ENCODE measurements at regions not wholly inside any gene's neighbourhood (a gene's known extent, or its start where the extent isn't known, plus 50 kb on each side); places are given as distances from the start of the nearest gene placed in this dataset.

- no peaks in the 10 kb centered on the region for H4K20me1 ChIP-seq (ENCODE audit: control insufficient read depth, insufficient read depth)
- peaks cover 29% of the 10 kb centered on the region for H3K4me1 ChIP-seq (ENCODE audit: control insufficient read depth, insufficient read depth, low read length)
- no peak overlapping the region for H3K4me3 ChIP-seq
- no peak overlapping the region for H2AFZ ChIP-seq (ENCODE audit: control insufficient read depth, low read depth, low read length)
- intact Hi-C loops (cut with micrococcal nuclease; ENCODE audit: unreplicated experiment) = no loop called here
- FAIRE-seq (no peak), DNase-seq (ENCODE audit: low read depth, low spot score) (no peak), ATAC-seq (no peak)
- no peaks in the 10 kb centered on the region for H3K27me3 ChIP-seq (replicated peaks in 1 of 2; ENCODE audit: control insufficient read depth in 2 of 2, insufficient read depth in 2 of 2, low read length in 1 of 2)
- SMC1A ChIA-PET (ENCODE audit: uncharacterized antibody, unreplicated experiment) = interaction anchor here (1.5 to 6.9 kb wide), 9 partner anchors 9 to 132 kb away, joined by 4 to 145 read pairs (median 8); no protein-coding TSS in a partner anchor
- WGBS (ENCODE audit: insufficient coverage, insufficient replicate concordance, low lambda C conversion rate, missing lambda C conversion rate) = 84% methylated on average over 8 of the region's 8 CpGs
- H3K4me2 ChIP-seq (ENCODE audit: control insufficient read depth, insufficient read depth) = no peak overlapping the region; the same call in 1 of the 2 replicates
- no peak for TF ChIP-seq RCOR1 (conservative IDR thresholded peaks at IDR 0.05; ENCODE audit: low read depth, low read length)
- no peak for TF ChIP-seq SUPT20H (IDR thresholded peaks at IDR 0.05; ENCODE audit: borderline replicate concordance, control insufficient read depth, low read depth, low read length)
- no peak for TF ChIP-seq SRF (IDR thresholded peaks at IDR 0.05; ENCODE audit: low read depth in 2 of 2, low read length in 2 of 2)
- TF ChIP-seq BACH1 (IDR thresholded peaks at IDR 0.05; ENCODE audit: borderline replicate concordance) = no peak
- POLR2A ChIA-PET = interaction anchor here (1.7 to 4.3 kb wide), 8 partner anchors 9 to 358 kb away, joined by 3 to 82 read pairs (median 5); no protein-coding TSS in a partner anchor
- no peaks in the 10 kb centered on the region for H3K79me2 ChIP-seq (ENCODE audit: control insufficient read depth, insufficient read depth, low read length)
- no peaks in the 10 kb centered on the region for H3K36me3 ChIP-seq (ENCODE audit: control insufficient read depth in 2 of 2, insufficient read depth in 2 of 2, low read length in 1 of 2)
- CTCF ChIA-PET = interaction anchor here (1.4 to 2.7 kb wide), 7 partner anchors 11 to 30 kb away, joined by 3 to 27 read pairs (median 10); no protein-coding TSS in a partner anchor
- in situ Hi-C loops (cut with MboI) = no loop called here
- no peak overlapping the region for H3K27ac ChIP-seq (ENCODE audit: control insufficient read depth, insufficient read depth)
- no peak overlapping the region for H3K9ac ChIP-seq (ENCODE audit: control insufficient read depth, insufficient read depth, low read length)
- no peaks in the 10 kb centered on the region for H3K9me3 ChIP-seq (replicated peaks; ENCODE audit: control insufficient read depth, insufficient read depth, low read length)
- no TSS peak for BruUV-seq (replicated peaks)
- RAD21 ChIA-PET (ENCODE audit: unreplicated experiment) = interaction anchor here (1.5 to 3.2 kb wide), 3 partner anchors 10 to 129 kb away, joined by 5 to 129 read pairs (median 22); no protein-coding TSS in a partner anchor
Observed at GRCh38 chr2:47302308-47302707, 66.8 kb upstream of the EPCAM start.

- Histone ChIP-seq H2AFZ (ENCODE audit: control insufficient read depth, low read depth, low read length) (no peak overlapping the region), H3K27ac (ENCODE audit: control insufficient read depth, insufficient read depth) (peak overlapping the region; percentile 65), H3K4me1 (ENCODE audit: control insufficient read depth, insufficient read depth, low read length) (peaks cover 29% of the 10 kb centered on the region), H3K27me3 (replicated peaks in 1 of 2; ENCODE audit: control insufficient read depth in 2 of 2, insufficient read depth in 2 of 2, low read length in 1 of 2) (no peaks in the 10 kb centered on the region), H4K20me1 (ENCODE audit: control insufficient read depth, insufficient read depth) (no peaks in the 10 kb centered on the region), H3K9me3 (replicated peaks; ENCODE audit: control insufficient read depth, insufficient read depth, low read length) (no peaks in the 10 kb centered on the region), H3K36me3 (ENCODE audit: control insufficient read depth in 2 of 2, insufficient read depth in 2 of 2, low read length in 1 of 2) (no peaks in the 10 kb centered on the region), H3K4me3 (no peak overlapping the region), H3K9ac (ENCODE audit: control insufficient read depth, insufficient read depth, low read length) (no peak overlapping the region), H3K4me2 (ENCODE audit: control insufficient read depth, insufficient read depth) (peak overlapping the region; percentile 67; the same call in 1 of the 2 replicates), H3K79me2 (ENCODE audit: control insufficient read depth, insufficient read depth, low read length) (no peaks in the 10 kb centered on the region)
- FAIRE-seq (no peak), DNase-seq (ENCODE audit: low read depth, low spot score) (no peak), ATAC-seq (no peak)
- in situ Hi-C loops (cut with MboI) = no loop called here
- RAD21 ChIA-PET (ENCODE audit: unreplicated experiment) = interaction anchor here (0.9 to 3.2 kb wide), 15 partner anchors 10 to 450 kb away, joined by 3 to 129 read pairs (median 5); no protein-coding TSS in a partner anchor
- POLR2A ChIA-PET = interaction anchor here (0.8 to 4.3 kb wide), 11 partner anchors 9 to 319 kb away, joined by 3 to 82 read pairs (median 5); no protein-coding TSS in a partner anchor
- 25% methylated on average over 4 of the region's 4 CpGs for WGBS (ENCODE audit: insufficient coverage, insufficient replicate concordance, low lambda C conversion rate, missing lambda C conversion rate)
- CTCF ChIA-PET = interaction anchor here (0.8 to 2.7 kb wide), 14 partner anchors 8 to 384 kb away, joined by 3 to 40 read pairs (median 8); no protein-coding TSS in a partner anchor
- TF ChIP-seq NR2C1 (IDR thresholded peaks at IDR 0.05) = no peak
- TF ChIP-seq TCF3 (IDR thresholded peaks at IDR 0.05; ENCODE audit: borderline replicate concordance, insufficient read depth, low read depth, low read length) = no peak
- TF ChIP-seq WRNIP1 (IDR thresholded peaks at IDR 0.05; ENCODE audit: borderline replicate concordance, low read depth, low read length) = no peak
- no peak for TF ChIP-seq POLR2AphosphoS5 (IDR thresholded peaks at IDR 0.05; ENCODE audit: low read length)
- TF ChIP-seq, protein P1, sequence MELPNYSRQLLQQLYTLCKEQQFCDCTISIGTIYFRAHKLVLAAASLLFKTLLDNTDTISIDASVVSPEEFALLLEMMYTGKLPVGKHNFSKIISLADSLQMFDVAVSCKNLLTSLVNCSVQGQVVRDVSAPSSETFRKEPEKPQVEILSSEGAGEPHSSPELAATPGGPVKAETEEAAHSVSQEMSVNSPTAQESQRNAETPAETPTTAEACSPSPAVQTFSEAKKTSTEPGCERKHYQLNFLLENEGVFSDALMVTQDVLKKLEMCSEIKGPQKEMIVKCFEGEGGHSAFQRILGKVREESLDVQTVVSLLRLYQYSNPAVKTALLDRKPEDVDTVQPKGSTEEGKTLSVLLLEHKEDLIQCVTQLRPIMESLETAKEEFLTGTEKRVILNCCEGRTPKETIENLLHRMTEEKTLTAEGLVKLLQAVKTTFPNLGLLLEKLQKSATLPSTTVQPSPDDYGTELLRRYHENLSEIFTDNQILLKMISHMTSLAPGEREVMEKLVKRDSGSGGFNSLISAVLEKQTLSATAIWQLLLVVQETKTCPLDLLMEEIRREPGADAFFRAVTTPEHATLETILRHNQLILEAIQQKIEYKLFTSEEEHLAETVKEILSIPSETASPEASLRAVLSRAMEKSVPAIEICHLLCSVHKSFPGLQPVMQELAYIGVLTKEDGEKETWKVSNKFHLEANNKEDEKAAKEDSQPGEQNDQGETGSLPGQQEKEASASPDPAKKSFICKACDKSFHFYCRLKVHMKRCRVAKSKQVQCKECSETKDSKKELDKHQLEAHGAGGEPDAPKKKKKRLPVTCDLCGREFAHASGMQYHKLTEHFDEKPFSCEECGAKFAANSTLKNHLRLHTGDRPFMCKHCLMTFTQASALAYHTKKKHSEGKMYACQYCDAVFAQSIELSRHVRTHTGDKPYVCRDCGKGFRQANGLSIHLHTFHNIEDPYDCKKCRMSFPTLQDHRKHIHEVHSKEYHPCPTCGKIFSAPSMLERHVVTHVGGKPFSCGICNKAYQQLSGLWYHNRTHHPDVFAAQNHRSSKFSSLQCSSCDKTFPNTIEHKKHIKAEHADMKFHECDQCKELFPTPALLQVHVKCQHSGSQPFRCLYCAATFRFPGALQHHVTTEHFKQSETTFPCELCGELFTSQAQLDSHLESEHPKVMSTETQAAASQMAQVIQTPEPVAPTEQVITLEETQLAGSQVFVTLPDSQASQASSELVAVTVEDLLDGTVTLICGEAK (IDR thresholded peaks at IDR 0.05; ENCODE audit: borderline replicate concordance) = no peak
- TF ChIP-seq MYC (IDR thresholded peaks at IDR 0.05; ENCODE audit: insufficient read depth, insufficient read length, insufficient replicate concordance, low read length, severe bottlenecking) = no peak
- no peak for TF ChIP-seq MTA3 (IDR thresholded peaks at IDR 0.05; ENCODE audit: borderline replicate concordance, low read length)
- no peak for TF ChIP-seq TCF12 (IDR thresholded peaks at IDR 0.05; ENCODE audit: low read depth, low read length)
- no peak for TF ChIP-seq PML (IDR thresholded peaks at IDR 0.05; ENCODE audit: low read length)
- intact Hi-C loops (cut with micrococcal nuclease; ENCODE audit: unreplicated experiment) = loop anchor here (1.0 kb wide), 1 partner anchor 9 kb away; no protein-coding TSS in a partner anchor
- BruUV-seq (replicated peaks) = no TSS peak
- SMC1A ChIA-PET (ENCODE audit: uncharacterized antibody, unreplicated experiment) = interaction anchor here (1.0 to 6.9 kb wide), 19 partner anchors 9 to 318 kb away, joined by 3 to 145 read pairs (median 6); no protein-coding TSS in a partner anchor
Observed at GRCh38 chr2:47301731-47302130, 67.4 kb upstream of the EPCAM start.

Data from GM12878 (cell line).